Left ventricle myocardium superior (tissue), 1 donor: ENCODE measurements at regions not wholly inside any gene's neighbourhood (a gene's known extent, or its start where the extent isn't known, plus 50 kb on each side); places are given as distances from the start of the nearest gene placed in this dataset.
A peak's percentile ranks its signal among the peaks of the same experiment; 100 is the strongest.
"Not testable (repeated sequence)": the region's sequence is repeated elsewhere in the genome, so short reads cannot be mapped to it uniquely, and the experiment has no call there.

ENCODE experiments used
- ATAC-seq: fragments of 200-7000 bp; cut with Tn5 transposase; one replicate; pipeline ENCODE4 v1.9.1; 2020; ENCODE audit warnings: mild to moderate bottlenecking, moderate library complexity
- DNase-seq: peaks from one replicate; pipeline ENCODE4 v3.0.0-alpha.2; 2020
- intact Hi-C: fragments of 100-400 bp; cut with micrococcal nuclease; formaldehyde crosslinking; loops from one replicate; pipeline ENCODE4 v1.11.0; 2022
- donor health status: DM: no; HTN: yes; CAD: no; lungs with severe emphysema.

- intact Hi-C loops, ATAC-seq, DNase-seq: not testable (repeated sequence)
These were observed 80.1 kb upstream of the CDK13 start for GRCh38 chr7:39869888-39870522.

GRCh38 chr7:39871610-39872009 is 78.4 kb upstream of the CDK13 start:
- ATAC-seq, DNase-seq, intact Hi-C loops: not testable (repeated sequence)

DNA sequence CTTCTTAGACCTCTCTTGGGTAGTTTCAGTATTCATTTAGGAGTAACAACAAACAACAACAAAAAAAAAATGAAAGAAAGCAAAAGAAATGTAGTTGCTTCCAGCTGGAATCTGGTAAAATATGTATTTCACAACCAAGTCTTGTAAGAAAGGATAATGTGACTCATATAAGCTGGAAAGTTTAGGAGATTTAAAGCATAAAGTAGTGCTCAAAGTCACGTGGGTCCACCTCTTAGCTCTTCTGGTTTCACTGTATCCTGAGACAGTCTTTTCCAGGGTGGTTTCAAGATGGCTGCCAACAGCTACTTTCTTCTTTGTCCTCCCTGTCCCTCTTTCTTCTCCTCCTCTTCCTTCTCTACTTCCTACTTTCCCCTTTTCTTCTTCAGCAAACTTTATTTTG is 69.5 kb upstream of the CDK13 start:
- intact Hi-C loops: no loop called here
- ATAC-seq: no peak
- no peak for DNase-seq

- intact Hi-C loops: no loop called here
- no peak for ATAC-seq
- DNase-seq: no peak
These were observed 67.8 kb upstream of the CDK13 start for GRCh38 chr7:39882148-39882784.

- no peak for ATAC-seq
- no peak for DNase-seq
- intact Hi-C loops: no loop called here
These were observed 66.2 kb upstream of the CDK13 start for GRCh38 chr7:39883812-39884390.

DNA sequence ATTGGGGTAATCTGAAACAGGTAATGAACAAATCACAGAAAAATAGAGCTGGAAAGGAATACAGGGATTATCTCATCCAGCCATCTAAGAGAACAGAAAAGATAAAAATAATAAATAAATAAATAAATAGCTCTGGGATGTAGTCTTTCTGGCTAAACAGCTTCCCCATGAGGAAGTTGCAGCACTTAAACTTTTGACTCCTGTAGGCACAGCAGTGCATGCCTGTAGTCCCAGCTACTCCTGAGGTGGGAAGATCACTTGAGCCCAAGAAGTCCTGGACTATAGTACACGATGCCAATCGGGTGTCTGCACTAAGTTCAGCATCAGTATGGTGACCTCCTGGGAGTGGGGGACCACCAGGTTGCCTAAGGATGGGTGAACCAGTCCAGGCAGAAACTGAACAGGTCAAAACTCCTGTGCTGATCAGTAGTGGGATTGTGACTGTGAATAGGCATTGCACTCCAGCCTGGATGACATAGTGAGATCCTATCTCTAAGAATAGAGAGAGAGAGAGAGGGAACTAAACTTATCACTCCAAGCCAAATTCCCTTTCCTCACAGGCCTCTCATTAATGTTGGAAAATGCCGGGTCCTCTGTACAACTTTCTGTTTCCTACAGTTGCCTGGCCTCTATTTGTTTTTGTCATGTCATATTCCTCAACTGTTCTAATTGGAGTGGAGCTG is 61.7 kb upstream of the CDK13 start:
- ATAC-seq (no peak), DNase-seq (no peak)
- intact Hi-C loops: no loop called here

- ATAC-seq (no peak), DNase-seq (no peak)
- intact Hi-C loops: no loop called here
These were observed 59.6 kb upstream of the CDK13 start for GRCh38 chr7:39890411-39890810.

- intact Hi-C loops: no loop called here
- ATAC-seq (no peak), DNase-seq (no peak)
These were observed 58.2 kb upstream of the CDK13 start for GRCh38 chr7:39891894-39892293.

DNA sequence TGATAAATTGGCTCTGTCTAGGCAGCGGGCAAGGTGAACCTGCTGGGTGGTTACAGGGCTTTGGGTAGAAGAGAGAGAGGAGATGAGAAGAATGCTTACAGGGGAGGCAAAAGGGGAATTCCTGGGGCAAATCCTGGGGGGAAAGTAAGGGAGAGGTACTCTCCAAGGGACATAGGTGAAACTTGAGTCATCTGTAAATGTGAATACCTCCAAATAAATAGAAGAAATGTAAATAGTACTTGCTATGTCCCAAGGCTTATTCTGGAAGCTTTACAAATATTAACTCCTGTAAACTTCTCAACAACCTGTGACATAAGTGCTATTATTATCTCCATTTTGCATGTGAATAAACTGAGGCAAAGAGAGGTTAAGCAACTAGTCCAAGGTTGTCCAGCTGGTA is 57.7 kb upstream of the CDK13 start:
- DNase-seq (no peak), ATAC-seq (no peak)
- intact Hi-C loops: no loop called here

DNA sequence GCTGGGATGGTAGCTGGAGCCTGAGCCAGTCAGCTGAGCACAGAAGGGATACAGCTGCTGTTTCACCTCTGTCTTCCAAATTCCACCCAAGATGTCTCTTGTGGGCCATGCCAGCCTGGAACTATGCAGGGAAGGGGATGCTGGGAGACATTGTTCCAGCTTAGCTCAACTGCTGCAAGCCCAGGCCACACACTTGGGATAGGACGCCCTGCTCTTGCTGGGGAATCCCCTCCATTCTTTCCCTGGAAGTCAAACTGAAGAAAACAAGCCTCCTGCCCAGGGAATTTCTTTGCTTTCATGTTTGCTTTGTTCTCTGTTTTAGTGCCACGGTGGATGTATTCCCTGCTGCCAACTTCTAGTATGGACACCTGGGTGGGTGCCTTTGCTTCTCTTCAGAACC is 55.2 kb upstream of the CDK13 start:
- intact Hi-C loops: loop anchor here (5.0 kb wide), 1 partner anchor 157 kb away; no protein-coding TSS in a partner anchor
- DNase-seq (no peak), ATAC-seq (no peak)

DNA sequence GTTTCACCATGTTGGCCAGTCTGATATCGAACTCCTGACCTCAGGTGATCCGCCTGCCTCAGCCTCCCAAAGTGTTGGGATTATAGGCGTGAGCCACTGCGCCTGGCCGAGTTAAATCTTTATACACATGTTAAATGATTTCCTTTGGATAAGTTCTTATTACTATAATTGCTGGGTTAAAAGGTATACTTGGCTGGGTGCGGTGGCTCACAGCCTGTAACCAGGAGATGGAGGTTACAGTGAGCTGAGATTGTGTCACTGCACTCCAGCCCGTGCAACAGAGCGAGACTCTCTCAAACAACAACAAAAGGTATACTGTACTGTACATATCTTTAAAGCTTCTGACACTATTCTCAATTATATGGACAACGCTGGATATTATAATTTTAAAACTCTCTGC is 53.2 kb upstream of the CDK13 start:
- intact Hi-C loops: loop anchor here (5.0 kb wide), 1 partner anchor 155 kb away; no protein-coding TSS in a partner anchor
- no peak for ATAC-seq
- no peak for DNase-seq

GRCh38 chr7:39898867-39899266 is 51.2 kb upstream of the CDK13 start:
- ATAC-seq: peak; percentile 89
- DNase-seq: no peak
- intact Hi-C loops: loop anchor here (5.0 kb wide), 1 partner anchor 153 kb away; no protein-coding TSS in a partner anchor
